HG03045 (cell line): ENCODE measurements at regions not wholly inside any gene's neighbourhood (a gene's known extent, or its start where the extent isn't known, plus 50 kb on each side); places are given as distances from the start of the nearest gene placed in this dataset.
A peak's percentile ranks its signal among the peaks of the same experiment; 100 is the strongest.

Experiments
- ATAC-seq: cut with Tn5 transposase; IDR thresholded peaks from one replicate; pipeline ENCODE4 v1.9.1; 2021; ENCODE audit warnings: mild to moderate bottlenecking, moderate library complexity; ENCODE audit not compliant: unreplicated experiment

DNA sequence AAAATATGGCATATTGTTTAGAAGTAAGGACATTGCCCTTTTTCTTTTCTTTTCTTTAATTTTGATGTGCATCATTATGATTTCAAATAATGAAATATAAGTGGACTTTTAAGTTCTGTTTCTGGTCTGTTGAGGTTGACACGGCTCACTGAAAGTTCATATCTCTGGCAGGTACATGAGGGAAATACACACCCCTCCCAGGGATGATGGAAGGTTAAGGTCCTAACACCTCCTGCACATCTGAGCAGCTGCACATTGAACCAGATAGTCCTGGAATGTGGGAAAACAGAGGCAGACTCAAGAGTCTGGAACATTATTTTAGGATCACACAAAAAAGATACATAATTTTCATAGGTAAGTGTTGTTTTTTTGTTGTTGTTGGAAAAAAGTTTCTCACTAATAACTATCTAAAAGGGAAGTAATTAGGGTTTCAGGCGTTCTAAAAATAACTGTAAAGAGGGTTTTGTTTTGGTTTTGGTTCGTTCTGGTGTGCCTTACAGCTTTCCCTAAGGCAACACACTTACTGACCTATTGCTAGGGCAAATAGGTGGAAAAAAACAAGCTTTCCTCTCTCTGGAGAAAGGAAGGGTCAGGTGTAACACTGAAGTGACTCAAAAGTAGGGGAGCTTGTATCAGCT lies 201.2 kb upstream of the PRKCQ start:
- ATAC-seq = peak; percentile 51

DNA sequence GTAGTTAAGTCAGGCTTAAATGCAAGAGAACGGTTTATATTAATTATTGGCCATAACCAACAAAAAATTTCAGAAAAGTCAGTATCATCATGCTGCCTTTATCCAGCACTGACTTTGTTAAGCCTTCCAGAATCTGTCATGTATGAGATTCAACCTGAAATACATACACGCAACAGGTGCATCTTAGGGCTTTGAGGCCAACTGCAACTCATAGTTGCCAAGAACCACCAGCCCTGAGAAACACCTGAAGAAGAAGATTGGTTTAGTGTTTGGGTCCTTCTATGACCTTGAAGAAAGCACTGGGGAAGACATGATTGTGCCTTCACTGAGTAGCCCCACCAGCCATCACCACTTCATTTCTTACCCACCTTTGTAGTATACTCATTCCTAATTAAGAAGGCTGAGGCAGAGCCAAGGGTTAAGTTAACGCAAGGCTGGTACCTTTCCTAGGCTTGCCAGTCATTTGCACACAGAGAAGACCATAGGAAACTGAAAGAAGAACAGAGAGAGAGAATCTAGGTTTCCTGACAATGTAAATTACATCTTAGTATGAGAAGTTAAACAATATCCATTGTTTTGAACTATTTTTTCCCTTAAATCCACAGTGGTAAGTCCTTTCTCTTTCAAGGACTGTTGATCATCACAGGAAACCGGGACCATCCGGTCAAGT lies 200.1 kb upstream of the PRKCQ start:
- no peak for ATAC-seq

DNA sequence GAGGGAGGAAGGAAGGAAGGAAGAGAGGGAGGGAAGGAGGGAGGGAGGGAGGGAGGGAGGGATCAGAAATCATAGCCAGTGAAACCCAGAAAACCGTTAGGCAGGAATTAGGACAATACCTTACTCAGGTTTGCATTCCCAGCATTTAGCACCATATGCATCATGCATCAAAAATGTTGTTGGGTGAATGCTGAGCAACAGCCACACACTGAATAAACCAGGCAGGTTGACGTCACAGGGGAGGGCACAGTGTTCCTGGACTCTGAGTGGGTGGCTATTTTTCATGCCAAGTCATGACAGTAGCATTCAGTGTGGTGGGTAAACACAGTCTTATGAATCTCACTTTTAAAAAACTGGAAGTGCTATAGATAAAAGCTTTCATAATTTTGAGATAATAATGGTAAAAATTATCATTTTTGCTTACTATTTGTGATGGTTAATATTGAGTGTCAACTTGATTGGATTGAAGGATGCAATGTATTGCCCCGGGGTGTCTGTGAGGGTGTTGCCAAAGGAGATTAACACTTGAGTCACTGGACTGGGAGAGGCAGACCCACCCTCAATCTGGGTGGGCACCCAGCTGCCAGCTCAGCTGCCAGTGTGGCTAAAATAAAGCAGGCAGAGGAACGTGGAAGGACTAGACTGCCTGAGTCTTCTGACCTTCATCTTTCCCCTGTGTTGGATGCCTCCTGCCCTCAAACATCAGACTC lies 199.1 kb upstream of the PRKCQ start:
- no peak for ATAC-seq

DNA sequence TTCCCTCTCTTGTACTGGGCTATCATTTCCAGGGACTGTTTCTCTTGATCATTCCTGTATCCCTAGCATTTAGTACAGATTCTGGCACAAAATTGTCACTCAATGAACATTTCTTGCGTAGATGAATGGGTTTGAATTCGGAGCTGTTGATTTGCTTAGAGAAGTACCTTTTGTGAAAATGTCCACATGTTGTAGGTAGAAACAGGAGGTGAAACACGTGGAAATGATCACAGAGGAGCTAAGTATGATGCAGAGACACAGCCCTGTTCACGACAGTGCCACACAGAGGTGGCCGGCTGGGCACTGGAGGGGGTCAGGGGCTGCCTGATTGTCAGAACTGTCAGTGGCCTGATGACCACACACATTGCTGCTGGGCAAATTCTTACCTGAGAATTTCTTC lies 196.1 kb upstream of the PRKCQ start:
- ATAC-seq = no peak

DNA sequence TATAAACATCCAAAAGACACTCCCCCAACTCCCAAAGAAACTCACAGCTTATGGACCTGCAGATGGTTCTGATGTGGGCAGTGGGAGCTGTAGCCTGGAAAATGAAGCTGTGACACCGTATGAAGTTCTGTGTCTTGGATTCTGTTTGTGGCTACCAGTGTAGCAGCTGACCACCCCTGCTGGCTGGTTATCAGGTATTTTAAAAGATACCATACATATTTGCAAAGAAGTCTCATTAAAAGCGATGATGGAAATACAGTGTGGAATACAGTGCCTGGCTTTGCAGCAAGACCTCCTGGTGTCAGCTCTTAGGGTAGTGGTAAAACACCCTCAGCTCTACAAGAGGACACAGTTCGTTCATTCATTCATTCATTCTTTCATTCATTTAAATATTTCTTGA lies 194.3 kb upstream of the PRKCQ start:
- no peak for ATAC-seq

DNA sequence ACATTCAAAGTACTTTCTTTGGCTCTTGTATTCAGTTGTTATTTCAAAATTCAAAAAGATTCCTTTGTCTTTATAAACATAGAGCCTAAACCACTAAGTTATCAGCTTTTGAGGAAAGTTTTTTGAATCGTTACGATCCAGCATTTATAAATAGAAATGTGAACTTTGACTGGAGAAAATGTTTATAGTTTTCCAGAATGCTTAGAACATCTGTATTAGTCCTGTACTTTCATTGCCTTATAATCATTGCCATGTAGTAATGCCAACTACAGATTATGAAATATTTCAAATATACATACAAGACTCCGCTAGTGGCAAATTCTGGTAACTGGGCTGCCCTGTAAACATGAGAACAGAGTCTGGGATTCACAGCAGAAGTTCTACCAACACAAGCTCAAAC lies 191.3 kb upstream of the PRKCQ start:
- no peak for ATAC-seq

DNA sequence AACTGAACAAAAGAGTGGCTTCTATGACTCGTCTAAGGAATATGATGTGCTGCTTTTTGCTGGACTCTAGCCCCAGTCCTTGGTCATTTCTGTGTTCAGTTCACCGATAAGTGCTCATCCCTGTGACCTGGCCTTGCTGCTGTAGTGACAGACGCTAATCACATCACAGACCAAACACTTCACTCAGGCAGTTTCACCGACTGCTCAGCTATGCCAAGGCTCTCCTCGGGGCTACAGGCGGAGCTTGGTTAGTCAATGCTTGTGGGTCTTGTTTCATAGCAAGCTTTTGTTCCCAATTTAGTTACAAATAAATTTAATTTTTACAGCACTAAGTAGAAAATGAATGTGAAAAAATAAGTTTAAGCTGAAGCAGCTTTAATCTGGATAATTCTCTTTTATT lies 190.8 kb upstream of the PRKCQ start:
- ATAC-seq = no peak

DNA sequence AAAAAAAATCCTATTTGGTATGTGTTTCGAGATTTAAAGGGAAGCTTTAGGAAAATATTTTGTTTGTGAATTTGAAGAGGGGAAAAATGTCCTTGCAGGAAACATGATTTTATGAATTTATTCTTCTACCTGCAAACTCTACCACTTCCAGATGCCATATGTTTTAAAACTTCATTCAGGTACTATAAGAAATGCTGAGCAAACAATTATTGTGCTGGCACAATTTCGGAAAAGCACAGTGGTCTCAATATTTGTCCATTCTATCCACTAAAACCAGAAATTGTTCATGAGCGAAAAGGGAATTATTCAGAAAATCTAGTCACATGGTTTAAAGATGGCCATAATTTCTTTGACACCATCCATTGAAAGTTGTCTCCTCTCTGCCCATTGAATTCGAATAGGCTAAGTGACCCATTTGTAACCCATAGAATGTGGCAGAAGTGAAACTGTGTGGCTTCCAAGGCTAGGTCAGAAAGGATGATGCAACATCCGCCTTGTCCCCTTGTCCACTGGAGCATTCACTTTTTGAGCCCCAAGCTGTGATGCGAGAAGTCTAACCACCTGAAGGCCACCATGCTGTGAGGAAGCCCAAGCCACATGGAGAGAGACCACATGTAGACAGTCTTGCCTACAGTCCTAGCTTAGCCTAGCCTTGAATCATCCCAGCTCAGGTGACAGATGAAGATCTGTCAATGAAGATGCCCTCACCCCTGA lies 189.8 kb upstream of the PRKCQ start:
- ATAC-seq = no peak

DNA sequence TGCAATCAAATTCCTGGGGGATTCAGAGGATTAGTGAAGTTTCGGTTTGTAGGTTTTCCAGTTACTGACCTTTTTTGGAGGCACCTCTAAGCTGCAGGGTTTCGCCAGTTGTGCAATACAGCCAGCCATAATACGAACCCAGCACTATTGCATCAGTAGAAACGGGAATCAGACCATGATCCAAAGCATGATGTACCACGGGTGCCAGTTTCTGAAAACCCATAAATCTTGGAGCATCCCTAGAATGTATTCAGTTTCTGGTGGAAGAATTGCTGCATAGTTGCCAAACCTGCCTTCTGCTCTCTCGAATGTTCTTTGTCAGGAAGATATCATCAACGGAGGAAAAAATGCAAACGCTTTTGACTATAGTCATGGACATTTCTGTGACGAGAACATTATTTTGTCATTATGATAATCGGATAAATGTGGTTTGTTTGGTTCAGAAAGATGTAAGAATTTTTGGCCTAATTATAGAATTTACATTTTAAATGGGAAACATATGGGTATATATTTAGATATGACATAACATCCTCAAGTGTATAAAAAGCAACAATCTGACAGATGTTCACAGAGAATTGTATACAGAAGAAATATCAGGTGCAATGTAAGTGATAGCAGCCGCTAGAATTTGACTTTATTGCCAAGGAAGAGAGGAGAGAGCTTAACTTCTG lies 186.2 kb upstream of the PRKCQ start:
- no peak for ATAC-seq

DNA sequence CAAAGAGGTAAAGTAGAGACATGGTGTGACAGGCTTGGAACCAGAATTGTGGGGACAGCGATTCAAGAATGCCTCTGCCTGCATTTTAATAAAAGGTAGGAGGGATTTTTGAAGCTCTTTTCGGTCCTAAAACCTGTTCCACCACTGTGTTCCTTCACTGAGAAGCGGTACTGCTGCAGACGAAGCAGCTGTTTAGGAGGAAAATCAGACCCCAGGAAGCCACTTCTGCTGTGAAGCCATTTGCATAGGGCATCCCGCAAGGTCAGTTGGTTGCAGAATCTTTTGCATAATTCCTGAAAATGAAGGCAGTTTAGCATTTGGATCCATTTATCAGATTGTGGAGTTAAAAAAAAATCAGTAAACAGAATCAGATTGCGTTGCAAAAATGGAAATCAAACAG lies 183.3 kb upstream of the PRKCQ start:
- no peak for ATAC-seq

DNA sequence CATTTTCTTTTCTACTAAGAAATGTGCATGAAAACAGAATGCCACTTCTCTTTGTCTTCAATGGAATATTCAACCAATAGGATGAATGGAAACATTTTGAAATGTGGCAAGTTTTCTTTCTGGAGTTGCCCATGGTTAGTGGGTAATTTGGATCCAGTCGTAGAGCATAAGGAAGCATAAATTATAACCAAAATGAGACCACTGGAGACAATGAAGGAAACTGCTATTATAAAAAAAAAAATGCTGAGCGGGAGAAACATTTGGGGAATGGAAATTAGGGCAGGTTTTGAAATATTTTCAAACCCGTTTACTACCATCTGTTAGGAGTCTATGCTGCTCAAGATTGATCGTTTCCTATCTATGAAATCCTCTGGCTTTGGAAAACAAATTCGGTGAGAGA lies 182.9 kb upstream of the PRKCQ start:
- ATAC-seq = no peak

DNA sequence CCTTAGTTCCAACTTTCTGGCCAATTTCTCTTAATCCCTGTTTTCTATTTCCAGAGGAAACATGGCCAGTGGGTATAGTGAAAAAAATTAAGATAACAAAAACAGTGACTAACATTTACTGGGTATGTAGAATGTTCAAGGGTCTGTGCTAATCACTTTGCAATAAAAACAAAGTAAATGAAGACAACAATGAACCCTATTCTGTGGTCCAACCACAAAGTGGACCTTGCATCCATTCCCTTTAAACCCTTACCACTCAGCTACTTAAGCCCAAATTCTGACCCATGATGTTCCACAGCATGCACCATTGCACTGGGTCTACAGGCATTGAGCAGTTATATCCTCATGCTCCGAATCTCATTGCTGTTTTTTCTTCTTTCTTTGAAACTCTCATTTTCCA lies 179.9 kb upstream of the PRKCQ start:
- ATAC-seq = no peak

DNA sequence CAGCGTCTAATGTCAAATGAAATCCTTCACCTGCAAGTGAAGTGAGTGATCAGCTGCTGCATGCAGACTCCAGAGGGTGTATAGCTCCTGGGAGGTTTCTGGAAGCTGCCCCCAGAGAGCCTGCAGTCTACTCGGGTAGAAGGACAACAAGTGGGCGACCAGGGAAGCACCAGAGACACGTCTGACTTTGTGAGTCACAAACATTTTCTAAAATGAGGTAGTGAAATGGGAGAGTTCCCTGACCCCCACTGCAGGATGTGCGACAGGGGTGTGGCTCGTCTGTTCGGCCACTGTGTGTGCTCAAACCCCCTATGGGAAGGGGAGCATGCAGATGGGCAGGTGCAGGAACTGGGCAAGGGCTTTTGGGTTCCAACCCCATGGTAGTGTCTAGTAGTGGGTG lies 177.1 kb upstream of the PRKCQ start:
- no peak for ATAC-seq

DNA sequence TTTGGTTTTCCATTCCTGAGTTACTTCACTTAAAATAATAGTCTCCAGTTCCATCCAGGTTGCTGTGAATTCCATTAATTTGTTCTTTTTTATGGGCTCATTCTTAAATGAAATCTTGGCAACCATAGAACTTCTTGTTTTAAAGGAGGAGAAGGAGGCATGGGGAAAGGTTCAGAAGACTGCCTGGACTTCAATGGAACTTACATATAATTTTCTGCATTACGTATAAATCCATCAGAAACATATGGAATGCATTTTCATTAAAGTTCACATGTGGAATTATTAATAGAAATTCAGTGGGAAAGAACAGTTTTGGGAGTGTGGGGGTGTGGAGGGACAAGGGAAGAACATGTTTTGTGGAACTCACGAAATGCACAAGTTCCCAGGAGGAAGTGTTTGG lies 176.6 kb upstream of the PRKCQ start:
- ATAC-seq = no peak

DNA sequence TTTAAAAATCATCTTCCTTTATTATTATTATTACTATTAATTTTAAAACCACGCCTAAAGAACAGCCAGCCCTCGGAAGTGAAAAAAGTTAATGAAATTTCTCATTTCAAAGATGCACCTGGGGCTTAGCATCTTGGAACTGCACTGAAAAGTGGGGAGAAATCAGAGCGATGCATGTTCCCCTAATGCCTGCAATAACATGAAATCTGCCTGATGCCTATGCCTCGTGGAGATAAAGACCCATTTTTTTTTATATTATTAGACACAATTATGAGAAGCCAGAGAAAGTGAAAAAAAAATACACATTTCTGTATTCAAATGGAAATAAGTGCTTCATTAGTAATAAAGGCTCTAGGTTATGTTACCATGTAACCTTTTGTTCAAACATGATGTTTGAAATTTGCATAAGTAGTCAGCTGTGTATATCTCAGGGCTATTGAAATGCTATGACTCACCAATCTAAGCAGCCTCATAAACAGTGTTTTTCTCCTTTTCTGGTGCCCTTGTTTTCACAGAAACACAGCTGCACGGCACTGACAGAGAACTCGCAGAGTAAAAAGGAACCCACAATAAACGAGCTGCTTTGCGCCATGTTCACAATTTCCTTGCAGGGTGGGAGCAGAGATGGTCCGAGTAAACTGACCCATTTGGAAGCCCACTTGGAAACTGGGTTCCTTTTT lies 175.8 kb upstream of the PRKCQ start:
- peak; percentile 53 for ATAC-seq

DNA sequence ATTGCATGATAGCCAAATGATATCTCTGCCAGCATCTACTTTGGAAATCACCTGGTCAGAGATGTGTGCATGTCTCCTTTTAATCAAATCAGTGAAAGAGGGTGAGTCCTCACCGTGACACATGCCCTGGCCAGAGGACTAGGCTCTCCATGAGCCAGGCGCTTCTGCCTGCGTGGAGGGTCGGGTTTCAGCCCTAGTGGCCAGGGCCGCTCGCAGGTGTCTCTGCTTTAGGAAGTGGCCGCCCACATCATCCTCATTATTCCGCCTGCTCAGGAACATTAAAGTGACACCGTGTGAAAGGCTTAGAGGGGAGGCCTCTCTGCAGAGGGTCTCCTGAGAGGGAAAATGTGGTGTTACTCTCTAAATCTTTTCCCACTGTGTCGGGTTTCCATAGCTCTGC lies 173.6 kb upstream of the PRKCQ start:
- no peak for ATAC-seq

DNA sequence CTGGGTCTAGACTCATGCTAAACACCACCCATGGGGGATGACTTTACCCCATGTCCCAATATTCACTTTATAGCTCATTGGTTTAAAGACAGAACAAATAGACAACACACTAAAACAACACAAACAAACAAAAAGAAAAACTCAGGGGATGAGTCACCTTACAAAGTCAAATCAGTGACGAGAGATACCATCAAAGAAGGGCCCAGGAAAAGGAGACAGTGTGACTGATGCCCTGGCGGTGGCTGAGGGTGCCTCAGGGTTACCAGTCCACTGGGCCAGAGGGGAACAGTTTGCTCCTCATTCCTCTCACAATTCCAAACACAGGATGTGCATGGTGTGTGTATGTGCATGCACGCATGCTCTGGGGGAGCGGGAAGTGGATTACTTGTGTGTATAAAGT lies 171.3 kb upstream of the PRKCQ start:
- no peak for ATAC-seq

DNA sequence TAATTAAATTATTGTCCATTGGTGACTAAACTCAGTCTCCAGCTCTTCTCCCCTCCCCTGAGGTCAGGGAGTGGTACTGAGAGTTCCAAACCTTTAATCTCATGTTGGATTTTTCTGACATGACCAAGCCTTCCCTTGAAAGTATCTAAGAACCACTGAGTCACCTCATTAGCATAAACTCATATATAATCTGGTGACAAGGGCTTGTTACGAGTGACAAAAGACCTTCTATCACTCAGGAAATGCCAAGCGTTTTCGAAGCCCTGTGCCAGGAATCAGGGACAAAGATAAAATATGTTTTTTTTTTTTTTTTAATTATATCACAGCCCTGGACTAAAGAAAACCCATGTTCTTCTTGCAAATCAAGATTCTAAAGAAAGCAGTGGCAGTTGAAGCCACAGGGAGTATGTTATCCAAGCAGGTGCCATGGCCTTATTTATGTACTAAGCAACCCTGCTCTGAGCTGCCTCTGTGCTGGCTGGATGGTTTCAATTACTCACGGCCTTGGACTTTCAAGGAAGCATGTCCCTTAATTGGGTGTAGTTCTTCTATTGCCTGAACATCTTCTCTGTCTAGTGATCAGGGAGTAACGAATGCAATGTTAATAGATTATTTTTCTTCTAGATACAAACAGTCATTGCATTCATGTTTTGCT lies 169.0 kb upstream of the PRKCQ start:
- ATAC-seq = no peak

DNA sequence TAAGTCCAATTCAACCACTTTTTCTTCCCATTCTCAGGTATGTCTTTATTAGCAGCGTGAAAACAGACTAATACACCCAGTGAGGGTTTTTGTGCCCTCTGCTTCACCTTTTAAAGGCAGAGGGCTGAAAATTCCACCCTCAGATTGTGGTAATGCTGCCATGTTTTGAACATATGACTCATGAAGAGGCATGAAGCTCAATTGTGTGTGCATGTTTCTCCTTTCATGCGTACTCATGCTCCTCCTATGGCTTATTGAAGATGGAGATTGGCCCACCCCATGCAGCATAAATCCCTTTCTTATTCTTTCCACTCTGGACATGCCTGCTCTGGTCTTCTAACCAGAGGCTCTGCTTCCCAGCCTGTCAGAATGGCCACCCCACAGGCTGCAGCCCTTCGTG lies 168.0 kb upstream of the PRKCQ start:
- no peak for ATAC-seq

DNA sequence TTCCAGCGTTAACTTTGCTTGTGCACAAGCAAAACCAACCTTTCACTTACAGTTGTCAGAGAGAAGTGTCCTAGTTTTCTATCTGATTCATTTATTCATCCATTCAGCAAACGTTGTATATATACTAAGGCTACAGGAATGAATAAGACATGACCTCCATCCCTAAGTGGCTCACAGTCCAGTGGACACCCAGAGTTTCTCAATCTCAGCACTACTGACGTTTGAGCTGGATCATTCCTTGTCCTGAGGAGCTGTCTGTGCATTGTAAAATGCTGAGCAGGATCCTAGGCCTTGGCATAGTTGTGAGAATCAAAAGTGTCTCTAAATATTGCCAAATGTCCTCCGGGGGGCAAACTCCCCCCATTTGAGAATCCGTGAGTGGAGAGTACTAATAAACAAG lies 166.7 kb upstream of the PRKCQ start:
- ATAC-seq = no peak
